ENCODE measurements at regions not wholly inside any gene's neighbourhood (a gene's known extent, or its start where the extent isn't known, plus 50 kb on each side); places are given as distances from the start of the nearest gene placed in this dataset.

DNA sequence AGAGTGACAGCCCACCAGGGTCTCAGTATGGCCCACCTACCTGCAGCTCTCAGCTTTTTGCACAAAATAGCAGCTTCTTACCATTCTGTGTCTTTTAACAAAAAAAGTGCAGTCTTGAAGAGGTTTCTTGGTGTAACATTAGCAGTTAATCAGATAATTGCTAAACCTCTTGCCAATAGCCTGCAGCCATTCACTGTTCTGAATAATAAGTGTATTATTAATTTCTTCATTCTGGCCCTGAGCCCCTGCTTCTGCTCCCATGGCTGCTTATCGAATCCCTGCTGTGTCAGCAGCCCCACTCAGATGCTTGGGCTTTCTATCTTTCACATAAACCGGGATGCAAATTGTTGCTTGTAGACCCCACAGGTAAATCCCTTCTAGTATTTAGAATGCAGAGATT is 485.9 kb downstream of the CAAP1 start:
- 45 to 54% methylated on average over 2 of the region's 2 CpGs for WGBS, 2 donors
- TF ChIP-seq, protein P1, sequence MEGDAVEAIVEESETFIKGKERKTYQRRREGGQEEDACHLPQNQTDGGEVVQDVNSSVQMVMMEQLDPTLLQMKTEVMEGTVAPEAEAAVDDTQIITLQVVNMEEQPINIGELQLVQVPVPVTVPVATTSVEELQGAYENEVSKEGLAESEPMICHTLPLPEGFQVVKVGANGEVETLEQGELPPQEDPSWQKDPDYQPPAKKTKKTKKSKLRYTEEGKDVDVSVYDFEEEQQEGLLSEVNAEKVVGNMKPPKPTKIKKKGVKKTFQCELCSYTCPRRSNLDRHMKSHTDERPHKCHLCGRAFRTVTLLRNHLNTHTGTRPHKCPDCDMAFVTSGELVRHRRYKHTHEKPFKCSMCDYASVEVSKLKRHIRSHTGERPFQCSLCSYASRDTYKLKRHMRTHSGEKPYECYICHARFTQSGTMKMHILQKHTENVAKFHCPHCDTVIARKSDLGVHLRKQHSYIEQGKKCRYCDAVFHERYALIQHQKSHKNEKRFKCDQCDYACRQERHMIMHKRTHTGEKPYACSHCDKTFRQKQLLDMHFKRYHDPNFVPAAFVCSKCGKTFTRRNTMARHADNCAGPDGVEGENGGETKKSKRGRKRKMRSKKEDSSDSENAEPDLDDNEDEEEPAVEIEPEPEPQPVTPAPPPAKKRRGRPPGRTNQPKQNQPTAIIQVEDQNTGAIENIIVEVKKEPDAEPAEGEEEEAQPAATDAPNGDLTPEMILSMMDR (IDR thresholded peaks at IDR 0.05): no peak
- TF ChIP-seq POLR2A (IDR thresholded peaks at IDR 0.05) (no peak), EP300 (IDR thresholded peaks at IDR 0.05) (no peak)
- H3K4me1 ChIP-seq: no peaks in the 10 kb centered on the region
- no peaks in the 10 kb centered on the region for H3K9me3 ChIP-seq
- no peak overlapping the region for H3K4me3 ChIP-seq
- H3K27me3 ChIP-seq: no peaks in the 10 kb centered on the region
- H3K36me3 ChIP-seq: no peaks in the 10 kb centered on the region
- no peak for DNase-seq (ENCODE audit: low spot score in 2 of 2)
- no peak overlapping the region for H3K27ac ChIP-seq

DNA sequence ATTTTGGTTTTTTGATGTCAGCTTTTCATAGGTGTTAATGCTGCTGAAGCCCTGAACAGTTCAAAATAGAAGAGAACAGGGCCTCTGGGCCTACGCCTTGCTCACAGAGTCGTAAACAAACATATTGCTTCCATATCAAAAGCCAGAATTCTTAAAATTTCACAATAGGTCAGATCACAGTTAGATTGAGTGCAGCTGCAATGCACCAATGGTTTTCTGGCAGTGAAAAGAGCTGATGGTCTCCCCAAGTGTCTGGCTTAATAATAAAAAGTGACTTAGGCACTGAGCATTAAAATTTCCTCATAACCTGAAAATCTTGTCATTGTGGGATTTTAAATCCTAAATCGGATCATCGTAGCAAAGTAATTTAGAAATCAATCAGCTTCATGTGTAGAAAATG is 493.0 kb downstream of the CAAP1 start:
- no peaks in the 10 kb centered on the region for H3K4me1 ChIP-seq
- no peaks in the 10 kb centered on the region for H3K27me3 ChIP-seq
- no peaks in the 10 kb centered on the region for H3K36me3 ChIP-seq
- H3K27ac ChIP-seq: no peak overlapping the region
- H3K4me3 ChIP-seq: no peak overlapping the region
- TF ChIP-seq, protein P1 (IDR thresholded peaks at IDR 0.05): no peak
- TF ChIP-seq EP300 (IDR thresholded peaks at IDR 0.05) (no peak), POLR2A (IDR thresholded peaks at IDR 0.05) (no peak)
- WGBS, 2 donors: 73 to 83% methylated on average over 4 of the region's 4 CpGs
- no peaks in the 10 kb centered on the region for H3K9me3 ChIP-seq
- DNase-seq (ENCODE audit: low spot score in 2 of 2): no peak

- Histone ChIP-seq H3K9me3 (peaks cover 0 to 15% (median 0%) of the 10 kb centered on the region in 4 donors), H3K36me3 (no peaks in the 10 kb centered on the region), H3K4me1 (no peaks in the 10 kb centered on the region), H3K27ac (no peak overlapping the region), H3K4me3 (no peak overlapping the region), H3K27me3 (no peaks in the 10 kb centered on the region)
- TF ChIP-seq, protein P1 (IDR thresholded peaks at IDR 0.05): no peak
- TF ChIP-seq POLR2A (IDR thresholded peaks at IDR 0.05) (no peak), EP300 (IDR thresholded peaks at IDR 0.05) (no peak)
- WGBS, 2 donors: 60 to 100% methylated on average over 1 of the region's 1 CpG
- no peak for DNase-seq (ENCODE audit: low spot score in 2 of 2)
Observed at GRCh38 chr9:26394025-26394424, 498.6 kb downstream of the CAAP1 start.

DNA sequence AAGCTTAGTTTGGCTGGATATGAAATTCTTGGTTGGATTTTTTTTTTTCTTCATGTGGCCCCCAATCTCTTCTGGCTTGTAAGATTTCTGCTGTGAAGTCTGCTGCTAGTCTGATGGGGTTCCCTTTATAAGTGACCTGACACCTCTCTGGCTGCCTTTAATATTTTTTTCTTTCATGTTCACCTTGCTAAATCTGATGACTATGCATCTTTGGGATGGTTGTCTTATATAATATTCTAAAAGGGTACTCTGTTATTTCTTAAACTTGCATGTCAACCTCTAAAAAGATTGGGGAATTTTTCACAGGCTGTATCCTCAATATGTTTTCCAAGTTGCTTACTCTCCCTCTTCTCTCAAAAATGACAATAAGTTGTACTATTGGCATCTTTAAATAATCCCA is 500.0 kb downstream of the CAAP1 start:
- Histone ChIP-seq H3K36me3 (no peaks in the 10 kb centered on the region), H3K27ac (no peak overlapping the region), H3K4me3 (no peak overlapping the region), H3K27me3 (no peaks in the 10 kb centered on the region), H3K9me3 (peaks cover 0 to 25% (median 0%) of the 10 kb centered on the region in 4 donors), H3K4me1 (no peaks in the 10 kb centered on the region)
- DNase-seq (ENCODE audit: low spot score in 2 of 2): no peak
- TF ChIP-seq, protein P1 (IDR thresholded peaks at IDR 0.05): no peak
- TF ChIP-seq POLR2A (IDR thresholded peaks at IDR 0.05) (no peak), EP300 (IDR thresholded peaks at IDR 0.05) (no peak)

- Histone ChIP-seq H3K27me3 (no peaks in the 10 kb centered on the region), H3K36me3 (no peaks in the 10 kb centered on the region), H3K4me1 (no peaks in the 10 kb centered on the region), H3K4me3 (no peak overlapping the region), H3K9me3 (peaks cover 0 to 25% (median 0%) of the 10 kb centered on the region in 4 donors), H3K27ac (no peak overlapping the region)
- WGBS, 2 donors: 68 to 75% methylated on average over 4 of the region's 4 CpGs
- DNase-seq (ENCODE audit: low spot score in 2 of 2): no peak
- TF ChIP-seq POLR2A (IDR thresholded peaks at IDR 0.05) (no peak), EP300 (IDR thresholded peaks at IDR 0.05) (no peak)
- TF ChIP-seq, protein P1 (IDR thresholded peaks at IDR 0.05): no peak
Observed at GRCh38 chr9:26391036-26391435, 501.6 kb downstream of the CAAP1 start.
